NT2/D1 (cell line): ENCODE measurements at regions not wholly inside any gene's neighbourhood (a gene's known extent, or its start where the extent isn't known, plus 50 kb on each side); places are given as distances from the start of the nearest gene placed in this dataset.
A peak's percentile ranks its signal among the peaks of the same experiment; 100 is the strongest.
"Not testable (repeated sequence)": the region's sequence is repeated elsewhere in the genome, so short reads cannot be mapped to it uniquely, and the experiment has no call there.

Experiments
- DNase-seq: peaks from one replicate; pipeline ENCODE4 v3.0.0-alpha.2; 2011; ENCODE audit warnings: low read depth, low spot score
- H3K27me3 ChIP-seq: 2 replicates; pipeline ENCODE4 v1.6.0; 2011; ENCODE audit warnings: mild to moderate bottlenecking; ENCODE audit not compliant: insufficient read length, insufficient read depth
- H3K36me3 ChIP-seq: 2 replicates; pipeline ENCODE4 v1.6.1; 2011; ENCODE audit warnings: mild to moderate bottlenecking, low read length, mixed read lengths; ENCODE audit not compliant: insufficient read depth, insufficient read length
- H3K4me1 ChIP-seq: 2 replicates; pipeline ENCODE4 v1.5.1; 2011; ENCODE audit not compliant: insufficient read depth, insufficient read length
- H3K4me3 ChIP-seq: 2 replicates; pipeline ENCODE4 v1.5.1; 2011; ENCODE audit warnings: low read depth; ENCODE audit not compliant: insufficient read length
- H3K9ac ChIP-seq: 2 replicates; pipeline ENCODE4 v1.6.0; 2011; ENCODE audit warnings: low read depth; ENCODE audit not compliant: insufficient read length
- H3K9me3 ChIP-seq: 2 replicates; pipeline ENCODE4 v1.5.1; 2011; ENCODE audit warnings: mild to moderate bottlenecking, low read length; ENCODE audit not compliant: insufficient read depth
- SUZ12 ChIP-seq: IDR thresholded peaks from 2 replicates; pipeline ENCODE4 v1.6.1; 2011; ENCODE audit not compliant: insufficient read length, insufficient read depth; ENCODE audit errors: extremely low read depth
- YY1 ChIP-seq: IDR thresholded peaks from 2 replicates; pipeline ENCODE4 v1.6.1; 2011; ENCODE audit not compliant: insufficient read length, insufficient read depth
- ZNF274 ChIP-seq: IDR thresholded peaks from 2 replicates; pipeline ENCODE4 v1.6.1; 2011; ENCODE audit warnings: mild to moderate bottlenecking, low read depth, low read length

- Histone ChIP-seq H3K36me3 (no peaks in the 10 kb centered on the region), H3K4me1 (no peaks in the 10 kb centered on the region), H3K9me3 (no peaks in the 10 kb centered on the region), H3K9ac (no peak overlapping the region), H3K4me3 (no peak overlapping the region), H3K27me3 (no peaks in the 10 kb centered on the region)
- TF ChIP-seq YY1 (no peak), ZNF274 (no peak), SUZ12 (no peak)
- DNase-seq, result no peak
Observed at GRCh38 chr10:3876350-3876962, 91.4 kb upstream of the KLF6 start.

- no peak for TF ChIP-seq YY1
- no peak for TF ChIP-seq ZNF274
- no peaks in the 10 kb centered on the region for H3K4me1 ChIP-seq
- H3K9ac ChIP-seq, result no peak overlapping the region
- no peaks in the 10 kb centered on the region for H3K36me3 ChIP-seq
- no peaks in the 10 kb centered on the region for H3K9me3 ChIP-seq
- H3K4me3 ChIP-seq, result no peak overlapping the region
- H3K27me3 ChIP-seq, result no peaks in the 10 kb centered on the region
- DNase-seq, result no peak
Observed at GRCh38 chr10:3875842-3876235, 90.8 kb upstream of the KLF6 start.

- no peak overlapping the region for H3K4me3 ChIP-seq
- no peaks in the 10 kb centered on the region for H3K27me3 ChIP-seq
- H3K36me3 ChIP-seq, result no peaks in the 10 kb centered on the region
- no peak for DNase-seq
- no peaks in the 10 kb centered on the region for H3K4me1 ChIP-seq
- no peak overlapping the region for H3K9ac ChIP-seq
- H3K9me3 ChIP-seq, result no peaks in the 10 kb centered on the region
- TF ChIP-seq YY1 (no peak), SUZ12 (no peak), ZNF274 (no peak)
Observed at GRCh38 chr10:3874990-3875841, 90.2 kb upstream of the KLF6 start.

GRCh38 chr10:3874610-3874989, 89.6 kb upstream of the KLF6 start:
- not testable (repeated sequence) for DNase-seq, H3K4me3 ChIP-seq, H3K9ac ChIP-seq, H3K27me3 ChIP-seq, H3K36me3 ChIP-seq, H3K9me3 ChIP-seq, H3K4me1 ChIP-seq

GRCh38 chr10:3873728-3874461, 88.9 kb upstream of the KLF6 start:
- TF ChIP-seq YY1 (no peak), SUZ12 (no peak), ZNF274 (no peak)
- DNase-seq, result peak; percentile 25

GRCh38 chr10:3872712-3873329, 87.8 kb upstream of the KLF6 start:
- no peaks in the 10 kb centered on the region for H3K4me1 ChIP-seq
- no peak overlapping the region for H3K9ac ChIP-seq

More at GRCh38 chr10:3873728-3874461, 88.9 kb upstream of the KLF6 start:
- Histone ChIP-seq H3K27me3 (no peaks in the 10 kb centered on the region), H3K4me1 (no peaks in the 10 kb centered on the region), H3K9me3 (no peaks in the 10 kb centered on the region), H3K36me3 (no peaks in the 10 kb centered on the region), H3K4me3 (no peak overlapping the region), H3K9ac (no peak overlapping the region)

GRCh38 chr10:3871424-3871996, 86.5 kb upstream of the KLF6 start:
- no peak for TF ChIP-seq ZNF274
- TF ChIP-seq SUZ12, result no peak
- no peak for TF ChIP-seq YY1
- H3K36me3 ChIP-seq, result no peaks in the 10 kb centered on the region
- H3K4me3 ChIP-seq, result no peak overlapping the region
- H3K9me3 ChIP-seq, result no peaks in the 10 kb centered on the region
- DNase-seq, result no peak
- H3K27me3 ChIP-seq, result no peaks in the 10 kb centered on the region
- no peaks in the 10 kb centered on the region for H3K4me1 ChIP-seq
- H3K9ac ChIP-seq, result no peak overlapping the region

More at GRCh38 chr10:3872712-3873329, 87.8 kb upstream of the KLF6 start:
- Histone ChIP-seq H3K9me3 (no peaks in the 10 kb centered on the region), H3K36me3 (no peaks in the 10 kb centered on the region), H3K4me3 (no peak overlapping the region), H3K27me3 (no peaks in the 10 kb centered on the region)
- no peak for DNase-seq
- TF ChIP-seq ZNF274 (no peak), SUZ12 (no peak), YY1 (no peak)
